ENCODE measurements at regions not wholly inside any gene's neighbourhood (a gene's known extent, or its start where the extent isn't known, plus 50 kb on each side); places are given as distances from the start of the nearest gene placed in this dataset.

DNA sequence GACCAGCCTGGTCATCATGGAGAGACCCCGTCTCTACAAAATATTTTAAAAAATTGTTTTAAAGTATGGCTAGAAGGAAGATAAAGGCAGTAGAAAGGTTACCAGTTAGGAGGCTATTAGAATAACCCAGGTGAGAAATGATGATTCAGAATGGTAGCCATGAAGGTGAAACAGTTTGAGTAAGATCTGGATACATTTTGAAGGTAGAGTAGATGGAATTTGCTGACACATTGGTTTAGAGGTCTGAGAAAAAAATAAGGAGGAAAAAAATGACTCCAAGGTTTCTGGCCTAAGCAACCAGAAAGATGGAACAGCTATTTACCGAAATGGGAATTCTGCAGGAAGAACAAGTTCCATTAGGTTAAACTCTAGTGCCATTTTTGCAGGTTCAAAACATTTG, 167.9 kb upstream of the TAB2 start:
- Histone ChIP-seq H3K9me2 (replicated peaks; ENCODE audit: insufficient read depth, low read length) (no peaks in the 10 kb centered on the region), H3K79me2 (ENCODE audit: insufficient read depth, low read length) (no peaks in the 10 kb centered on the region), H3K27ac (ENCODE audit: low read depth, low read length) (no peak overlapping the region), H3F3A (ENCODE audit: insufficient read depth) (no peaks in the 10 kb centered on the region), H4K20me1 (ENCODE audit: low read depth, low read length) (no peaks in the 10 kb centered on the region), H3K36me3 (ENCODE audit: low read length) (no peaks in the 10 kb centered on the region), H3K9ac (ENCODE audit: low read length) (no peak overlapping the region), H3K4me2 (ENCODE audit: low read depth, low read length, poor library complexity, severe bottlenecking) (no peak overlapping the region), H2AFZ (ENCODE audit: low read depth, low read length, severe bottlenecking) (no peak overlapping the region), H3K27me3 (ENCODE audit: low read length) (no peaks in the 10 kb centered on the region), H3K4me3 (ENCODE audit: insufficient read depth, low read length, poor library complexity, severe bottlenecking) (no peak overlapping the region), H3K9me3 (ENCODE audit: insufficient read depth, low read length) (no peaks in the 10 kb centered on the region)
- TF ChIP-seq, protein P1, sequence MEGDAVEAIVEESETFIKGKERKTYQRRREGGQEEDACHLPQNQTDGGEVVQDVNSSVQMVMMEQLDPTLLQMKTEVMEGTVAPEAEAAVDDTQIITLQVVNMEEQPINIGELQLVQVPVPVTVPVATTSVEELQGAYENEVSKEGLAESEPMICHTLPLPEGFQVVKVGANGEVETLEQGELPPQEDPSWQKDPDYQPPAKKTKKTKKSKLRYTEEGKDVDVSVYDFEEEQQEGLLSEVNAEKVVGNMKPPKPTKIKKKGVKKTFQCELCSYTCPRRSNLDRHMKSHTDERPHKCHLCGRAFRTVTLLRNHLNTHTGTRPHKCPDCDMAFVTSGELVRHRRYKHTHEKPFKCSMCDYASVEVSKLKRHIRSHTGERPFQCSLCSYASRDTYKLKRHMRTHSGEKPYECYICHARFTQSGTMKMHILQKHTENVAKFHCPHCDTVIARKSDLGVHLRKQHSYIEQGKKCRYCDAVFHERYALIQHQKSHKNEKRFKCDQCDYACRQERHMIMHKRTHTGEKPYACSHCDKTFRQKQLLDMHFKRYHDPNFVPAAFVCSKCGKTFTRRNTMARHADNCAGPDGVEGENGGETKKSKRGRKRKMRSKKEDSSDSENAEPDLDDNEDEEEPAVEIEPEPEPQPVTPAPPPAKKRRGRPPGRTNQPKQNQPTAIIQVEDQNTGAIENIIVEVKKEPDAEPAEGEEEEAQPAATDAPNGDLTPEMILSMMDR (IDR thresholded peaks at IDR 0.05; ENCODE audit: insufficient read depth, low read length, poor library complexity, severe bottlenecking), result no peak
- no peak for TF ChIP-seq EZH2phosphoT487 (conservative IDR thresholded peaks at IDR 0.05; ENCODE audit: low read length)

DNA sequence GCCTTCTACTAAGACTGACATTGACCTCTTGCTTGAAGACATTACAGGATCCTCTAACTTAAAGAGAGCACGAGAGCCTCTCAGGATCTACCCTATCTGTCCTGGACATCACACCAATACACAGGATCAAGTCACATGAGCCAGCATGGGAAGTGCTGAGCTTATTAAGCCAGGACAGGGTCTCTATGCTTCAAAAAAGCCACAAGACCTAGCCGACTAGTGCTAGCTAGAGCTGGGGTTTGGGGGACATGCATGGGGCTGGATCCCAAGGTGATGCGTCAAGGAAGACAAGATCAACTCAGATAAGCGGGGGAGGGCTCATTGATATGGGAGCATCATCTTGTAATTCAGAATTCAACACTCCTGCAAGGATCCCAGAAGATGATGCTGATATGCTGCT, 167.2 kb upstream of the TAB2 start:
- H3K27me3 ChIP-seq (ENCODE audit: low read length), result no peaks in the 10 kb centered on the region
- H4K20me1 ChIP-seq (ENCODE audit: low read depth, low read length), result no peaks in the 10 kb centered on the region
- no peak for TF ChIP-seq EZH2phosphoT487 (conservative IDR thresholded peaks at IDR 0.05; ENCODE audit: low read length)
- TF ChIP-seq, protein P1 (IDR thresholded peaks at IDR 0.05; ENCODE audit: insufficient read depth, low read length, poor library complexity, severe bottlenecking), result no peak
- no peak overlapping the region for H3K4me3 ChIP-seq (ENCODE audit: insufficient read depth, low read length, poor library complexity, severe bottlenecking)
- no peaks in the 10 kb centered on the region for H3F3A ChIP-seq (ENCODE audit: insufficient read depth)
- H3K9me3 ChIP-seq (ENCODE audit: insufficient read depth, low read length), result no peaks in the 10 kb centered on the region
- no peak overlapping the region for H3K9ac ChIP-seq (ENCODE audit: low read length)
- no peaks in the 10 kb centered on the region for H3K79me2 ChIP-seq (ENCODE audit: insufficient read depth, low read length)
- no peak overlapping the region for H3K4me2 ChIP-seq (ENCODE audit: low read depth, low read length, poor library complexity, severe bottlenecking)
- H3K27ac ChIP-seq (ENCODE audit: low read depth, low read length), result no peak overlapping the region
- H3K36me3 ChIP-seq (ENCODE audit: low read length), result no peaks in the 10 kb centered on the region
- H3K9me2 ChIP-seq (replicated peaks; ENCODE audit: insufficient read depth, low read length), result no peaks in the 10 kb centered on the region
- H2AFZ ChIP-seq (ENCODE audit: low read depth, low read length, severe bottlenecking), result no peak overlapping the region

DNA sequence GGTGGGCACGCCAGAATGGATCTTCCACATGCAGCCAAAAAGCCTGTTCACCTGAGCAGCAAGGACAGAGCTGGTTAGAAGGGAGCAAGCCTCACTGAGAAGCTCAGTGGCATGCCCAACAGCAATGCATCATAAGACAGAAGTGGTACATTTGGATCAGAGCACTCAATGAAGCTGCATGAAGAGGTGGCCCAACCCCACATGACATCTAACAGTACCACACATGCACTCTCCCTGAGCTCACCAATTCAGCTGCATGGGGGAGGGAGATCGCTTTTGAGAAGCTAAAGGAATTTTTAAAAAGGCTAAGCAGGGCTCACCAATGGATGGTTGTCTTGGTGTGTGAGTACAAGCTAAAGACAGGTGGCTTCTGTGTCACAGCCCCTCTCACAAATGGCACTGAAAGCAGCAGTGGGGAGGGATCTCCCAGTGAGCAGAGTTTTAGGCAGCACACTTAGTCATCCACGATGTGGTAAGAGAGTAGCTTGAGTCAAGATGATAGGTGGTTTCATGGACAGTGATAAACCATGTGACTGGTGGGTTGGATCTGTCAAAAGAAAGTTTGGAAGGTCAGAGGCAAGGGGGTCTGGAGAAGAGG, 166.6 kb upstream of the TAB2 start:
- H3K27me3 ChIP-seq (ENCODE audit: low read length), result no peaks in the 10 kb centered on the region
- no peaks in the 10 kb centered on the region for H3K9me2 ChIP-seq (replicated peaks; ENCODE audit: insufficient read depth, low read length)
- H3K4me2 ChIP-seq (ENCODE audit: low read depth, low read length, poor library complexity, severe bottlenecking), result no peak overlapping the region
- H2AFZ ChIP-seq (ENCODE audit: low read depth, low read length, severe bottlenecking), result no peak overlapping the region
- no peaks in the 10 kb centered on the region for H4K20me1 ChIP-seq (ENCODE audit: low read depth, low read length)
- H3K27ac ChIP-seq (ENCODE audit: low read depth, low read length), result no peak overlapping the region
- no peaks in the 10 kb centered on the region for H3K36me3 ChIP-seq (ENCODE audit: low read length)
- H3K4me3 ChIP-seq (ENCODE audit: insufficient read depth, low read length, poor library complexity, severe bottlenecking), result no peak overlapping the region
- TF ChIP-seq EZH2phosphoT487 (conservative IDR thresholded peaks at IDR 0.05; ENCODE audit: low read length), result no peak
- TF ChIP-seq, protein P1 (IDR thresholded peaks at IDR 0.05; ENCODE audit: insufficient read depth, low read length, poor library complexity, severe bottlenecking), result no peak
- H3K79me2 ChIP-seq (ENCODE audit: insufficient read depth, low read length), result no peaks in the 10 kb centered on the region
- no peak overlapping the region for H3K9ac ChIP-seq (ENCODE audit: low read length)
- H3K9me3 ChIP-seq (ENCODE audit: insufficient read depth, low read length), result no peaks in the 10 kb centered on the region
- H3F3A ChIP-seq (ENCODE audit: insufficient read depth), result no peaks in the 10 kb centered on the region

All from SU-DHL-6 (cell line).